Stomach smooth muscle (tissue), 2 donors: ENCODE measurements at regions not wholly inside any gene's neighbourhood (a gene's known extent, or its start where the extent isn't known, plus 50 kb on each side); places are given as distances from the start of the nearest gene placed in this dataset.
"Not testable (repeated sequence)": the region's sequence is repeated elsewhere in the genome, so short reads cannot be mapped to it uniquely, and the experiment has no call there.

Experiments
- H3K27ac ChIP-seq: one replicate; pipeline ENCODE4 v1.7.0; 2013; ENCODE audit warnings: mild to moderate bottlenecking, low read length, inconsistent platforms
- H3K27me3 ChIP-seq, 2 donors: one replicate each; pipeline ENCODE4 v1.7.0; 2013; ENCODE audit warnings: low read length in 2 of 2; ENCODE audit not compliant: insufficient read depth in 2 of 2, control insufficient read depth in 1 of 2
- H3K36me3 ChIP-seq, 2 donors: one replicate each; pipeline ENCODE4 v1.7.0; 2013; ENCODE audit warnings: low read length in 2 of 2; ENCODE audit not compliant: control insufficient read depth in 2 of 2, insufficient read depth in 2 of 2
- H3K4me1 ChIP-seq: one replicate; pipeline ENCODE4 v1.7.0; 2013; ENCODE audit warnings: low read length; ENCODE audit not compliant: control insufficient read depth, insufficient read depth
- H3K4me3 ChIP-seq, 2 donors: one replicate each; pipeline ENCODE4 v1.7.0; 2013; ENCODE audit warnings: low read length in 2 of 2
- H3K9ac ChIP-seq, 2 donors: one replicate each; pipeline ENCODE4 v1.7.0; 2013; ENCODE audit warnings: low read length in 2 of 2, mild to moderate bottlenecking in 1 of 2
- H3K9me3 ChIP-seq, 2 donors: one replicate each; pipeline ENCODE4 v1.7.0; 2013; ENCODE audit warnings: low read length in 2 of 2; ENCODE audit not compliant: control insufficient read depth in 2 of 2
- donor health status: healthy.
- donor health status: Pancreatic carcinoma.

DNA sequence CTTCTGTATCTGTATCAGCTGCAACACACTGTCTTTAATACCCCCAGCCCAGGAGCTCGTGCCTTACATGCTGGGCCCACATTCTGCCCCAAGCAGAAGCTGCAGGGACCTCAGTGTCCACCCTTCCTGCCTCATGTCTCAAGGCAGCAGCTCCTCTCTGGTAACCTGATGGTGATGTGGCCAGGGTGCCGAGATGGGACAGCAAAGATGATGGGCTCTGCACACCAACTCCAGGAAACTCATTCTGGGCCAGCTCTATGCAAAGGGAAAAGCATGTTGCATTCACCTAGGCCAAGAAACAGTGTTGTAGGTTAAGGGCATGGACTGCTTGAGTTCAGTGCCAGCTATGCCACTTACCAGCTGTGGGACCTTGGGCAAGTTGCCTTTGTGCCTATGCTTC is 79.5 kb upstream of the PRR23C start:
- Histone ChIP-seq H3K36me3 (no peaks in the 10 kb centered on the region), H3K4me3 (no peak overlapping the region), H3K27me3 (no peaks in the 10 kb centered on the region), H3K4me1 (no peaks in the 10 kb centered on the region), H3K9me3 (no peaks in the 10 kb centered on the region), H3K27ac (no peak overlapping the region), H3K9ac (no peak overlapping the region)

DNA sequence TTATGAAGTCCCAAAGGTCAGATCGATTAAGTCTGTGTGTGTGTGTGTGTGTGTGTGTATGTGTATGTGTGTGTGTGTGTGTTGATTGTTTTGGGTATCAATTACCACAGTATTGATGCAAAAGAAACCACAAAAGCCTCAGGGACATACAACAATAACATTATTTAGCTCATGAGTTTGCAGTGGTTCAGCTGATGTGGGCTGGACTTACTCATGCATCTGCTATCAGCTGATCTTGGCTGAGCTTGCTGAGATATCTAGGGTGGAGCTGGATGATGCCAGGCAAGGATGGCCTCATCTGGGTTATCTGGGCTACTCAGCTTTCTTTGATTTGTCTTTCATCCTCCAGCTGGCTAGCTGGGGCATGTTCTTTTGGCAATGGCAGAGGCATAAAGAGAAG is 82.4 kb upstream of the PRR23C start:
- Histone ChIP-seq H3K27ac (no peak overlapping the region), H3K4me3 (no peak overlapping the region), H3K9ac (no peak overlapping the region), H3K36me3 (no peaks in the 10 kb centered on the region), H3K4me1 (no peaks in the 10 kb centered on the region), H3K27me3 (peaks cover 0 to 3% of the 10 kb centered on the region in 2 donors), H3K9me3 (no peaks in the 10 kb centered on the region)

DNA sequence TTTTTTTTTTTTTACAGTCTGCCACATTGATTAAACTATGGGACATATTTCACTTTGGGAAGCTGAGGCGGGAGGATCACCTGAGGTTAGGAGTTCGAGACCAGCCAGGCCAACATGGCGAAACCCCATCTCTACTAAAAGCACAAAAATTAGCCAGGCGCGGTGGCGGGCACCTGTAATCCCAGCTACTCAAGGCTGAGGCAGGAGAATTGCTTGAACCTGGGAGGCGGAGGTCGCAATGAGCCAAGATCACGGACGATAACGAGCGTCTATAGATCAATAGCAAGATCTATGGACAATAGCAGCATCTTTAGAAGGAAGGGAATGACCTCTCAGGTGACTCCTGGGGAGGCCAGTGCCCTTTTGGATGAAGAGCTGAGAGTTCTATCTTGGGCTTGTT is 82.9 kb upstream of the PRR23C start:
- not testable (repeated sequence) for H3K9ac ChIP-seq, H3K27ac ChIP-seq, H3K36me3 ChIP-seq, H3K4me1 ChIP-seq, H3K27me3 ChIP-seq, H3K9me3 ChIP-seq, H3K4me3 ChIP-seq

DNA sequence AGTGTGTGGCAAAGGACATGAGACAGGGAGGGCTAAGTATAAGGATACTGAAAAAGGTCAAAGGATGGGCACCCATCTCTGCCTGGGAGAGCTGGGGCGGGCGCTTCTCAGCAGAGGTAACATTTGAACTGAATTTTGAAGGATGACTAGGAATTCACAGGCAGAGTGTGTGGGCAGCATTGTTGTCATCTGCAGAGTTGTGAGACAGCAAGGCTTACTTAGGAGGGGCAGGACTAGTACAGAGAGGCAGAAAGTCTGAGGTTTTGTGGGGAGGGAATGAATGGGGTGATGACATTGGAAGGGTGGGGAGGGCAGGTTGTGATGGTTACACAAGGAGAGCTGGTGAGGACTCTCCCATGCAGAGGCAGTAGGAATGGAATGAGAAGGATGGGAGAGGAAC is 84.1 kb upstream of the PRR23C start:
- Histone ChIP-seq H3K27ac (no peak overlapping the region), H3K4me3 (no peak overlapping the region), H3K4me1 (no peaks in the 10 kb centered on the region), H3K36me3 (no peaks in the 10 kb centered on the region), H3K9ac (no peak overlapping the region), H3K27me3 (peaks cover 0 to 3% of the 10 kb centered on the region in 2 donors), H3K9me3 (no peaks in the 10 kb centered on the region)

DNA sequence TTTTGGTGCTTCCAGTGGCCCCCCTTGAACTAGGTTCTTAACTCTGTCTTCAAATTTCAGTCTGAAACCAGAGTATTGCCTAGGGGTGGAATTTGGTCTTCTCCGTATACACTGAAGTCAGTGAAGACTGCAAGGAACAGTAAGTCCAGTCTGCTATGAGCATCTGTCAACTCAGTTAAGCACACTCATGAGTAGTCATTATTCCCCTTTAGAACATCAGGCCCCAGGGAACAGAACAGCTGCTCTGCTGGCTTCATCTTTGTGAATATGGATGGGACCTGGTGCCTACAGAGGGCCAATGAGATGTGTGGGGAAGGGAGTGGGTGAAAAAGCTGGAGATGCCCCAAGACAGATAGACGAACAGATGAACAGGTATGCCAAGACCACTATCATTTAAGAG is 85.2 kb upstream of the PRR23C start:
- H3K27ac ChIP-seq = no peak overlapping the region
- H3K4me1 ChIP-seq = no peaks in the 10 kb centered on the region
- H3K27me3 ChIP-seq = peaks cover 0 to 3% of the 10 kb centered on the region in 2 donors
- no peaks in the 10 kb centered on the region for H3K36me3 ChIP-seq
- no peaks in the 10 kb centered on the region for H3K9me3 ChIP-seq
- H3K4me3 ChIP-seq = no peak overlapping the region
- no peak overlapping the region for H3K9ac ChIP-seq

DNA sequence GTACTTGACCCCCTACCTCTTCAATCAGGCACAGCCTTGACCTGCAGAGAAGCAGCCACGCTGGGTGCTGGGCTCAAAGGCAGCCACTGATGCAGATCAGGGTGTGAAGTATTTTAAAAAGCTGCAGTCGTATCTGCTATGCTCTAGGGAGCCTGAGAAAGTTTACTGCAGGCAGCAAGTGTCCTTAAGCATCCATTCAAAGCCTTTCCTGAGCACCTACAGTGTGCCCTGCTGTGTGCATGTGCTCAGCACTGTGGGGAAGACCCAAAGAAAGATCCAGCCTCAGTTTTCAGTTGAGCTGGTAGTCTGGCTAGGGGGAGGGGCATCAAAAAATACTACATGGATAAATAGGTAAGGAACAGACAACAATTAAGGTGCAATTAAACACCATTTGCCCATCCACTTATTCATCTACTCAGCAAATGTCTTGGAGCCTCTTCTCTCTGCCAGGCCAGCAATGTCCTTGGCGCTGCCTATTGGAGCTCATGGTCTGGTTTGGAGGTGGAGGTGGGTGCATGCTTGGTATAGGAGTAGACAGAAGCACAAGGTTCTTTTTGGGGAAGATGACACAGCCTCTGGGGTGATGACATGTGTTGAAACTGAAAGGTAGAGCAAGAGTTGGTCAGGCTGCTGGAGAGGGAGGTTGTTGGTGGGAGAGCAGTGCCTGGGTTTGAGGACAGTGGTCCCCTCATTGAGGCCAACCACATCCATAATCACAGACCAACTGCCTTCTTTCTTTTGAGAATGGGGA is 85.9 kb upstream of the PRR23C start:
- no peaks in the 10 kb centered on the region for H3K4me1 ChIP-seq
- no peak overlapping the region for H3K9ac ChIP-seq
- no peaks in the 10 kb centered on the region for H3K36me3 ChIP-seq
- H3K27ac ChIP-seq = no peak overlapping the region
- H3K4me3 ChIP-seq = no peak overlapping the region
- H3K9me3 ChIP-seq = no peaks in the 10 kb centered on the region
- H3K27me3 ChIP-seq = peaks cover 0 to 3% of the 10 kb centered on the region in 2 donors

DNA sequence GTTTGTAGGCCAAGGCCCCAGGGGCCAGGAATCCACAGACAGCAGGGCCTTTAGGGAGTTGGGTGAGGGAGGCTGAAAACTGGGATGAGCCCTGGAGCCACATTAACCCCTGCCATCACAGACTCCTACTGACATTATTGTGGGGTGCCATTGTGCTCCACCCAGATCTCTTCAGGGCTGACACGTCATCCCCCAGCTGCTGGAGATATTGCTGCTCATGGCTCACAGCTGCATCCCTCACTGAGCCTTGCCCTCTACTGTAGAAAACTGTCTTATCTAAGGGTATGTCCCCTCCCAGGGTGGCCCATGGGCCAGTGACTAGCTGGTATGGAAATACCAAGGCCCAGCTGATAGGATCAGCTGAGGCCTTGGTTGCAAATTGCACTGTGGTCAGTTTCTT is 87.3 kb upstream of the PRR23C start:
- Histone ChIP-seq H3K9ac (no peak overlapping the region), H3K9me3 (no peaks in the 10 kb centered on the region), H3K4me1 (no peaks in the 10 kb centered on the region), H3K27ac (no peak overlapping the region), H3K4me3 (no peak overlapping the region), H3K27me3 (peaks cover 0 to 3% of the 10 kb centered on the region in 2 donors), H3K36me3 (no peaks in the 10 kb centered on the region)

DNA sequence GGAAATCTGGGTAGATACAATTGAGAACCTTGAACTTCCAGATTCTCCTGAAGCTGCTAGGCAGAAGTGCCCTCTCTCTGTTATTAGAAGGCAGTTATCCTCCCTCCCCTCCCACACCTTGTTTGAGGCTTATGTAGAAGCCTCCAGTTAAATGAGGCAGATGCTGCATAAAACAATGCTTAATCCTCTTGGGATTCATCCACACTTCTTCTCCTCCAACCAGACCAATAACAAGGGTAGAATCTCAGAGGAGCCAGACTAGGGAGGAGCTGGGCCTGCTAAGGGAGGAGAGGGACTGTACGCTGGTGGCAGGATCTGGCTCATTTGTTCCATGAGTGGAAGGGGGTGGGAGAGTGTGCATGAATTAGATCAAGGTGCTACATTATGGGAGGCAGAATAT is 88.3 kb upstream of the PRR23C start:
- peaks cover 0 to 3% of the 10 kb centered on the region in 2 donors for H3K27me3 ChIP-seq
- no peaks in the 10 kb centered on the region for H3K36me3 ChIP-seq
- no peaks in the 10 kb centered on the region for H3K4me1 ChIP-seq
- H3K4me3 ChIP-seq = no peak overlapping the region
- no peak overlapping the region for H3K27ac ChIP-seq
- H3K9me3 ChIP-seq = no peaks in the 10 kb centered on the region
- H3K9ac ChIP-seq = no peak overlapping the region

DNA sequence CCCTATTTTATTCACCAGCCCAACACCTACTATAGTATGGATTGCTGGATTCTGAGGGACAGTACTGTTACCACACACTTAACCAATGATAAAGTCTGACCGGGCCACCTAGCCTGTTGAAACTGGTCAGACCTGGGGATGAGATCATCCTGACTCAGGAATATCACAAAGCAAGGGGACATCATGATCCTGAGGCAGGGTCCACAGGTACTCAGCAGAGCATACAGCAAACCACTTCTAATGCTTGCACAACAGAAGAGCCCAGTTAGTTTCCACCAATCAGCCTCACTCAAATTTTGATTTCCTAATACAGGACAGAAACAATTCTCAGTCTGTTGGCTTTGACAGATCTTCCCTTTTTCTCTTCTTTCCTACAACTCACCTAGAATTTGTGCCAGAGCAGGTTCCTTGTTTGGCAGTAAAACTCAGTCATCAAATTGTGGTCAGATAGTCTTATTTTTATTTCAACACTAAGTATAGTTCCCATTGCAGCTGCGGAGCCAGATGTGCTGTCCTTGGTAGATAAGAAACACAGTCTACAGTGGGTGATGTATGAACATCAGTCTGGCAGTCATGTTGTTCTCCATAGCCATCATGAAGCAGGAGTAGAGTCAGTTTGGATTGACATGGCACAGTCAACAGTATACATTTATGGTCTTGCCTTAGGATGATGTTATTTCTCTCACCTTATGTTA is 90.1 kb upstream of the PRR23C start:
- H3K4me3 ChIP-seq = no peak overlapping the region
- no peak overlapping the region for H3K27ac ChIP-seq
- no peaks in the 10 kb centered on the region for H3K4me1 ChIP-seq
- no peaks in the 10 kb centered on the region for H3K36me3 ChIP-seq
- no peaks in the 10 kb centered on the region for H3K9me3 ChIP-seq
- peaks cover 0 to 3% of the 10 kb centered on the region in 2 donors for H3K27me3 ChIP-seq
- H3K9ac ChIP-seq = no peak overlapping the region

DNA sequence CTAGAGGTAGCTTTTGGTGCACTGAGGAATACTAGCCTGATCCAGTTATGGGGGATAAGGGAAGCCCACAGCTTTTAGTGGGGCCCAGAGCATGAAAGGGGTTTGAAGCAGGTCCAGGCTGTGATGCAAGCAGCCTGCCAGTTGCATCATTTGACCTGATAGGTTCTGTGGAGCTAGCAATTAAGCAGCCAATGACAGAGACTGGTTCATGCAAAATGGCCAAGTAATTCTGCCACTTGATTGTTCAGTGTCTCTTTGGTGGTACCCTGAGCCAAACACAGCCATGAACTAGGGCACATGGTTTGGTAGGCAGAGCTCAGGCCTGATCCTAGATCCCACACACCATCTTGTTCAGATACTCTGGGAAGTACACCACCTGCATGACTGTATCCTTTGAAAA is 91.0 kb upstream of the PRR23C start:
- H3K4me1 ChIP-seq = no peaks in the 10 kb centered on the region
- no peak overlapping the region for H3K9ac ChIP-seq

More for the DNA sequence above, 91.0 kb upstream of the PRR23C start:
- no peak overlapping the region for H3K4me3 ChIP-seq
- H3K9me3 ChIP-seq = no peaks in the 10 kb centered on the region
- H3K36me3 ChIP-seq = no peaks in the 10 kb centered on the region
- peaks cover 0 to 3% of the 10 kb centered on the region in 2 donors for H3K27me3 ChIP-seq
- no peak overlapping the region for H3K27ac ChIP-seq
